LNCAP (cell line): ENCODE measurements at regions not wholly inside any gene's neighbourhood (a gene's known extent, or its start where the extent isn't known, plus 50 kb on each side); places are given as distances from the start of the nearest gene placed in this dataset.

Experiments used
- TF ChIP-seq, protein P1 (sequence below): fragments of 450-650 bp; IDR thresholded peaks from 2 replicates; pipeline ENCODE4 v1.5.1; 2017; ENCODE audit warnings: mild to moderate bottlenecking

DNA sequence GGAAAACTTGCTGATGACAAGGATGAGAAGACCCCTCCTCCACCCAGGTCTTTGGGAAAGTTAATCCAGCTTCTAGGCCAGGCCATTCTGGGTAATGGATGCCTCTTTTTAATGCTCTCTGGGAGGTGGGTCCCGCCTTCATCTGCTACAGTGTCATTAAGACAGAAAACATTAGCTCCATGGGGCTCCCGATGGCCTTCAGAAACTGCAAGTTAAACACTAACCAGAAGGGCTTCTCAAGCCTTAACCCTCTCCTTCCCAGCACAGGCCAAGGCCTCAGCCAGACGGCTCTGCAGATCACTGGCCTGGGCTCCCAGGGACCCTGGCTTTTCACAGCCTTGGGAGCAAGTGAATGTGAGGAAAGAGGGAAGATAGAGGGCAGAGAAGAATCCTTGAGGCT lies 364.9 kb downstream of the MATN1 start:
- TF ChIP-seq, protein P1, sequence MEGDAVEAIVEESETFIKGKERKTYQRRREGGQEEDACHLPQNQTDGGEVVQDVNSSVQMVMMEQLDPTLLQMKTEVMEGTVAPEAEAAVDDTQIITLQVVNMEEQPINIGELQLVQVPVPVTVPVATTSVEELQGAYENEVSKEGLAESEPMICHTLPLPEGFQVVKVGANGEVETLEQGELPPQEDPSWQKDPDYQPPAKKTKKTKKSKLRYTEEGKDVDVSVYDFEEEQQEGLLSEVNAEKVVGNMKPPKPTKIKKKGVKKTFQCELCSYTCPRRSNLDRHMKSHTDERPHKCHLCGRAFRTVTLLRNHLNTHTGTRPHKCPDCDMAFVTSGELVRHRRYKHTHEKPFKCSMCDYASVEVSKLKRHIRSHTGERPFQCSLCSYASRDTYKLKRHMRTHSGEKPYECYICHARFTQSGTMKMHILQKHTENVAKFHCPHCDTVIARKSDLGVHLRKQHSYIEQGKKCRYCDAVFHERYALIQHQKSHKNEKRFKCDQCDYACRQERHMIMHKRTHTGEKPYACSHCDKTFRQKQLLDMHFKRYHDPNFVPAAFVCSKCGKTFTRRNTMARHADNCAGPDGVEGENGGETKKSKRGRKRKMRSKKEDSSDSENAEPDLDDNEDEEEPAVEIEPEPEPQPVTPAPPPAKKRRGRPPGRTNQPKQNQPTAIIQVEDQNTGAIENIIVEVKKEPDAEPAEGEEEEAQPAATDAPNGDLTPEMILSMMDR: no peak

DNA sequence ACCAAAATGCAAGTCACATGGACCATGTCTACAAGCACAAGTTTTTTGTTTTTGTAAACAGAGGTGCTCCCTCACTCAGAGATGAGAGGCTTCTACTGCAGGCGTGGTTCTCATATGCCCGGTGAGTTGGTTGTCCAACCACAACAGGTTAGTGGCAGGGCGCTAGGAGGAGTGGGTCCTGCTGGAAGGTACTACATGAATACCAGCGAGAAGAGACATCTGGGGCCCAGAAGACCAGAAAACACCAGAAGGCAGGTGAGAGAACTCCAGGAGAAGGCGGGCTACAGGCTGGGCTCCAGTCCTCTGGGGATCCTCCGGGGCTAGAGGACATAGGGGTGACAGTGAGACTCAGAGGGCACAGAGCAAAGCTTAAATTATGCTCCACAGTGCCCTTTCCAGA lies 366.5 kb downstream of the MATN1 start:
- TF ChIP-seq, protein P1: no peak

DNA sequence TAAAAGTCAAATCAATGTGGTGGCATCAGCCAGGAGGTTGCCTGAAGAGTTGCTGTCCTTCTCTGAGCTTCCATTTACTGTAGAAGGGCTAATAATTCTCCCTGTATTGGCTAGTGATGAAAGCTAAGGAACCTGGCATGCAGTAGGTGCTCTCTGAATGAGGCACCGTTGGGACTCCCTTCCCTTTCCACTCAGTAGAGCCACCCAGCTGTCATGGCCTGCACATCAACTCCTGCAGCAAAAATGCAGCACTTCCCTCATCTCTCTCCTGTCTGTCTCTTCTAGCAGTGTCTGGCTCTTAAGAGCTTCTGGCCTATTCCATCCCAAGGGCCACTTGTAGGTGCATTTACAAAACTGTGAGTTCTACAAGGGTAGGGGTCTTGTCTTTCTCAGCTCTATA lies 369.0 kb downstream of the MATN1 start:
- TF ChIP-seq, protein P1: no peak

DNA sequence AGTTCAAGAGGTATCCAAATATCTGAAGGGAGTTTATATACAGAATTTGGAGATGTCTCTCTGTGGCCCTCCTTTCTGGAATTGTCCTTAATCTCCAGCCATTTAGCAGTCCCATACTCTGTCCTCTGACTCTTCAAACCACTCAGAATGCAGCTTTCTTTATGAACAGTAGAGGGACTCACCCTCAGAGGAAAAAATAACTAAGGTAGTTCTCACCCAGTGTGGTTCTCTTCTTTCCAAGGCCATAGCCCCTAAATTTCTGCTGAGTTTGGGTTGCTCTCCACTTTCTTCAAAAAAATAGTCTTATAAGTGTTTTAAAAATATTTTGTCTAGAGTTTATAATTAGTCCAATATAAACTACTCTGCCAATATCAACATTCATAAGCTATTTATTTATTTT lies 369.7 kb downstream of the MATN1 start:
- TF ChIP-seq, protein P1: no peak

DNA sequence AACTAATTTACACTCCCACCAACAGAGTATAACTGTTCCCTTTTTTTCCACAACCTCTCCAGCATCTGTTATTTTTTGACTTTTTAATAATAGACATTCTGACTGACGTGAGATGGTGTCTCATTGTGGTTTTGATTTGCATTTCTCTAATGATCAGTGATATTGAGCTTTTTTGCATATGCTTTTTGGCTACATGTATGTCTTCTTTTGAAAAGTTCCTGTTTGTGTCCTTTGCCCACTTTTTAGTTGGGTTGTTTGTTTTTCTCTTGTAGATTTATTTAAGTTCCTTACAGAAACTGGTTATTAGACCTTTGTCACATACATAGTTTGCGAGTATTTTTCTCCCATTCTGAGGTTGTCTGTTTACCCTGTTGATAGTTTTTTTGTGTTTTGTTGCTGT lies 375.2 kb downstream of the MATN1 start:
- TF ChIP-seq, protein P1: no peak

DNA sequence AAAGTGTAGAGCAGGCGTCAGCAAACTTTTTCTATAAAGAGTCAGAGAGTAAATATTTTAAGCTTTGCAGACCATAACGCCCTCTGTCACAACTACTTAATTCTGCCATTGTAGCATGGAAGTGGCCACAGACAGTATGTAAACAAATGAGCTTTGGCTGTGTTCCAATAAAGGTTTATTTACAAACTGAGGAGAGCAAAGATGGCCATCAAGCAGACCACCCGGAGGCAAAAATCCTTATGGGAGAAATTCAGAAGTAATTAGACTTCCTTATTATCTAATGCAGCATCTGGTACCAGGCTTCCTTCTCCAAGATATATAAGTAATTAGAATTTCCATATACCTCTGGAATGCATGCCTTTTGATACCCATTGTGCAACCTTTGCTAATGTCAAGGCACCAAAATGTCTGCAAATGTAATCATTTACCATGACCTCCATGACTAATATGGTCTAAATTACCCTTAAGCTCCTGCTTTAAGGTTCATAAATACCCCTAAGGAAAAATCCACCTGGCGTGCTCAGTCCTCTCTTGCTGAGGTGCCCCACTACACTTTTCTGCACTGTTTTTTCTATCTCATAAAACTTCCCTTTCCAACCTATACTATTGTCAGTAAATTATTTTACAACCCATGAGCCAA lies 377.8 kb downstream of the MATN1 start:
- TF ChIP-seq, protein P1: no peak

DNA sequence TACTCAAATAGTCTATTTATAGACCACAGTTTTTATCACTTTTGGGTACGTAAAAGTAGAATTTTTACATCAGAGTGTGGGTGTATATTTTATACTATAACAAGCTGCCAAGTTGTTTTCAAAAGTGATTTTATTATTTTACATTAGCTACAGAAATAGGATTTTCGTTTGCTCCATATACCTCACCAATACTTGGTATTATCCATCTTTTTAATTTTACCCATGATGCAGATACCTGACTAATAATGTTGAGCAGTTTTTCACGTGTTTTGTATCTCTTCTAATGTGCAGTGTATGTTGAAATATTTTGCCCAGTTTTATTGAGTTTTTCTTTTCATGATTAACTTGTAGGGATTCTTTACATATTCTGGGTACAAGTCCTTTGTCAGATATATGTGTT lies 379.8 kb downstream of the MATN1 start:
- TF ChIP-seq, protein P1: no peak

DNA sequence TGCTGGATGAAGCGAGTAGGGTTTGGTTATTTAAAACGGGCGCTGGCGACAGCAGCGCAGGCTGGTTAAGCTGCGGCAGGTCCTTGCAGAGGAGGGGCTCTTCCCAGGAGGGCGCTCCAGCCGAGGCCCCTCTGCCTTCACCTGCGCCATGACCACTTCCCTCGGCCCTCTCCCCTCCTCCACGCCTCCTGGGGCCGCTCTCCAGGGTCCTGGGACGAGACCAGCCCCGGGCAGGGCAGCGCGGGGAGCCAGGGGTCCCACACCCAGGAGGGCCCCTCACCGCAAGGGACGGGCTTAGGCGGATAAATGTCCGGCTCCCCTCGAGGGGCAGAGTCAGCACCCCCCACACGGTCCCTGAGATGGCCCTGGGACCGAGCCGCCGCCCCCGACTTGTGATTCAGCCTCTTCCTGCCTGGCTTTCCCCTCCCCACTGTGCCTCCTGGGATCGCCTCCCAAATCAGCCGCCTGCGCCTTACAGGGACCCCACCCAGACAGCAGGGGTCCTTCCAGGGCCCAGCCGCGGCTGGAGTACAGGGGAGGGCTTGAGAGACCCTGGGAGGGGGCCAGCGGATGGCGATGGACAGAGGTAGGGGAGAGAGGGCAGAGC lies 380.7 kb downstream of the MATN1 start:
- TF ChIP-seq, protein P1: no peak
